Stomach smooth muscle (tissue), 2 donors: ENCODE measurements at regions not wholly inside any gene's neighbourhood (a gene's known extent, or its start where the extent isn't known, plus 50 kb on each side); places are given as distances from the start of the nearest gene placed in this dataset.
A peak's percentile ranks its signal among the peaks of the same experiment; 100 is the strongest.

Experiments used
- H3K27ac ChIP-seq: one replicate; pipeline ENCODE4 v1.7.0; 2013; ENCODE audit warnings: mild to moderate bottlenecking, low read length, inconsistent platforms
- H3K27me3 ChIP-seq, 2 donors: one replicate each; pipeline ENCODE4 v1.7.0; 2013; ENCODE audit warnings: low read length in 2 of 2; ENCODE audit not compliant: insufficient read depth in 2 of 2, control insufficient read depth in 1 of 2
- H3K36me3 ChIP-seq, 2 donors: one replicate each; pipeline ENCODE4 v1.7.0; 2013; ENCODE audit warnings: low read length in 2 of 2; ENCODE audit not compliant: control insufficient read depth in 2 of 2, insufficient read depth in 2 of 2
- H3K4me1 ChIP-seq: one replicate; pipeline ENCODE4 v1.7.0; 2013; ENCODE audit warnings: low read length; ENCODE audit not compliant: control insufficient read depth, insufficient read depth
- H3K4me3 ChIP-seq, 2 donors: one replicate each; pipeline ENCODE4 v1.7.0; 2013; ENCODE audit warnings: low read length in 2 of 2
- H3K9ac ChIP-seq, 2 donors: one replicate each; pipeline ENCODE4 v1.7.0; 2013; ENCODE audit warnings: low read length in 2 of 2, mild to moderate bottlenecking in 1 of 2
- H3K9me3 ChIP-seq, 2 donors: one replicate each; pipeline ENCODE4 v1.7.0; 2013; ENCODE audit warnings: low read length in 2 of 2; ENCODE audit not compliant: control insufficient read depth in 2 of 2
- donor health status: healthy.
- donor health status: Pancreatic carcinoma.

- Histone ChIP-seq H3K9ac (no peak overlapping the region), H3K36me3 (no peaks in the 10 kb centered on the region), H3K4me3 (no peak overlapping the region), H3K27me3 (peaks cover 0 to 3% of the 10 kb centered on the region in 2 donors), H3K4me1 (no peaks in the 10 kb centered on the region), H3K9me3 (no peaks in the 10 kb centered on the region), H3K27ac (no peak overlapping the region)
Observed at GRCh38 chr18:22355598-22355997, 62.1 kb downstream of the CTAGE1 start.

- Histone ChIP-seq H3K27me3 (peaks cover 3 to 5% of the 10 kb centered on the region in 2 donors), H3K4me1 (no peaks in the 10 kb centered on the region)
Observed at GRCh38 chr18:22355069-22355468, 62.6 kb downstream of the CTAGE1 start.

GRCh38 chr18:22349966-22350365 is 67.7 kb downstream of the CTAGE1 start:
- H3K9ac ChIP-seq, result no peak overlapping the region
- H3K9me3 ChIP-seq, result no peaks in the 10 kb centered on the region
- peaks cover 10 to 40% of the 10 kb centered on the region in 2 donors for H3K27me3 ChIP-seq
- H3K27ac ChIP-seq, result no peak overlapping the region
- H3K36me3 ChIP-seq, result no peaks in the 10 kb centered on the region
- peaks cover 21% of the 10 kb centered on the region for H3K4me1 ChIP-seq
- no peak overlapping the region for H3K4me3 ChIP-seq

More at GRCh38 chr18:22355069-22355468, 62.6 kb downstream of the CTAGE1 start:
- H3K9me3 ChIP-seq, result no peaks in the 10 kb centered on the region
- H3K4me3 ChIP-seq, result no peak overlapping the region
- no peaks in the 10 kb centered on the region for H3K36me3 ChIP-seq
- no peak overlapping the region for H3K27ac ChIP-seq
- no peak overlapping the region for H3K9ac ChIP-seq

GRCh38 chr18:22349317-22349898 is 68.3 kb downstream of the CTAGE1 start:
- no peak overlapping the region for H3K9ac ChIP-seq
- peaks cover 21% of the 10 kb centered on the region for H3K4me1 ChIP-seq
- H3K27me3 ChIP-seq, result peaks cover 10 to 40% of the 10 kb centered on the region in 2 donors
- H3K36me3 ChIP-seq, result no peaks in the 10 kb centered on the region
- H3K9me3 ChIP-seq, result no peaks in the 10 kb centered on the region
- no peak overlapping the region for H3K27ac ChIP-seq
- peak overlapping the region in 1 of 2 donors; percentile 76 for H3K4me3 ChIP-seq

- Histone ChIP-seq H3K4me1 (peaks cover 21% of the 10 kb centered on the region), H3K36me3 (no peaks in the 10 kb centered on the region), H3K27me3 (peaks cover 13 to 40% of the 10 kb centered on the region in 2 donors), H3K4me3 (peak overlapping the region; percentile 54 to 76), H3K9ac (peak overlapping the region in 1 of 2 donors; percentile 51), H3K27ac (no peak overlapping the region), H3K9me3 (no peaks in the 10 kb centered on the region)
Observed at GRCh38 chr18:22348521-22349316, 69.0 kb downstream of the CTAGE1 start.

- peak overlapping the region in 1 of 2 donors; percentile 51 for H3K9ac ChIP-seq
- peak overlapping the region; percentile 26 to 76 for H3K4me3 ChIP-seq
- H3K9me3 ChIP-seq, result no peaks in the 10 kb centered on the region
- H3K27me3 ChIP-seq, result peaks cover 17 to 40% of the 10 kb centered on the region in 2 donors
- H3K27ac ChIP-seq, result no peak overlapping the region
- peaks cover 21% of the 10 kb centered on the region for H3K4me1 ChIP-seq
- no peaks in the 10 kb centered on the region for H3K36me3 ChIP-seq
Observed at GRCh38 chr18:22347606-22348511, 69.9 kb downstream of the CTAGE1 start.

- Histone ChIP-seq H3K27ac (no peak overlapping the region), H3K4me3 (peak overlapping the region in 1 of 2 donors; percentile 40), H3K36me3 (no peaks in the 10 kb centered on the region), H3K9me3 (no peaks in the 10 kb centered on the region), H3K27me3 (peaks cover 17 to 40% of the 10 kb centered on the region in 2 donors), H3K4me1 (peaks cover 21% of the 10 kb centered on the region), H3K9ac (no peak overlapping the region)
Observed at GRCh38 chr18:22346953-22347605, 70.6 kb downstream of the CTAGE1 start.

GRCh38 chr18:22346401-22346952 is 71.2 kb downstream of the CTAGE1 start:
- no peaks in the 10 kb centered on the region for H3K36me3 ChIP-seq
- no peak overlapping the region for H3K27ac ChIP-seq
- H3K4me3 ChIP-seq, result peak overlapping the region in 1 of 2 donors; percentile 40
- H3K9ac ChIP-seq, result no peak overlapping the region
- H3K4me1 ChIP-seq, result peaks cover 21% of the 10 kb centered on the region
- H3K9me3 ChIP-seq, result no peaks in the 10 kb centered on the region
- peaks cover 17 to 40% of the 10 kb centered on the region in 2 donors for H3K27me3 ChIP-seq

- H3K9me3 ChIP-seq, result no peaks in the 10 kb centered on the region
- no peaks in the 10 kb centered on the region for H3K36me3 ChIP-seq
- peaks cover 21% of the 10 kb centered on the region for H3K4me1 ChIP-seq
- H3K9ac ChIP-seq, result no peak overlapping the region
- no peak overlapping the region for H3K4me3 ChIP-seq
- no peak overlapping the region for H3K27ac ChIP-seq
- peaks cover 17 to 40% of the 10 kb centered on the region in 2 donors for H3K27me3 ChIP-seq
Observed at GRCh38 chr18:22345718-22346117, 72.0 kb downstream of the CTAGE1 start.
